A673 (cell line): ENCODE measurements at regions not wholly inside any gene's neighbourhood (a gene's known extent, or its start where the extent isn't known, plus 50 kb on each side); places are given as distances from the start of the nearest gene placed in this dataset.

Experiments
- EZH2 ChIP-seq: fragments of 200-600 bp; sonication (generic); IDR thresholded peaks from 2 replicates; pipeline ENCODE4 v1.6.1; 2017; ENCODE audit warnings: borderline replicate concordance, low read depth, mild to moderate bottlenecking, mixed read lengths, antibody characterized with exemption, low read length; ENCODE audit not compliant: poor library complexity, severe bottlenecking
- TF ChIP-seq, protein P1 (sequence below): fragments of 300-800, 200-600 bp; sonication (generic); conservative IDR thresholded peaks from 2 replicates; pipeline ENCODE4 v1.5.1; 2017; ENCODE audit warnings: low read depth, mild to moderate bottlenecking, antibody characterized with exemption, low read length, moderate library complexity, mixed read lengths

DNA sequence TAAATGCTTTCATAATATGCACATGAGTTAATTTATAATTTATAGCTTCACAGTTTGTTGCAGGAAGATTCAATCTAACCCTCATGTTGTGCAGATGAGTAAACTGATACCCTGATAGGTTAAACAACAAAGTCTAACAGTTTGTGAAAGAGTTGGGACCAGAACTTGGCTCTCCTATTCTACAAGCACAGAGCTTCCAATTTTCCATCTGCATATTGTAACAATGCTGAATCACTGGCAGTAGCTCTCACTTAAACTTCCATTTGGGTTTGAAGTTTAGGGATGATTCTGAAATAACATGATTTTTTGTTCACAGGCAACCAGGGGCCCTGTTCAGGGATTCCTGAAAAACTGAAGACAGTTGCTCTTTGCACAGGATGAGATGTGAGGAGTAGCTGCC is 179.3 kb downstream of the XPNPEP1 start:
- TF ChIP-seq, protein P1, sequence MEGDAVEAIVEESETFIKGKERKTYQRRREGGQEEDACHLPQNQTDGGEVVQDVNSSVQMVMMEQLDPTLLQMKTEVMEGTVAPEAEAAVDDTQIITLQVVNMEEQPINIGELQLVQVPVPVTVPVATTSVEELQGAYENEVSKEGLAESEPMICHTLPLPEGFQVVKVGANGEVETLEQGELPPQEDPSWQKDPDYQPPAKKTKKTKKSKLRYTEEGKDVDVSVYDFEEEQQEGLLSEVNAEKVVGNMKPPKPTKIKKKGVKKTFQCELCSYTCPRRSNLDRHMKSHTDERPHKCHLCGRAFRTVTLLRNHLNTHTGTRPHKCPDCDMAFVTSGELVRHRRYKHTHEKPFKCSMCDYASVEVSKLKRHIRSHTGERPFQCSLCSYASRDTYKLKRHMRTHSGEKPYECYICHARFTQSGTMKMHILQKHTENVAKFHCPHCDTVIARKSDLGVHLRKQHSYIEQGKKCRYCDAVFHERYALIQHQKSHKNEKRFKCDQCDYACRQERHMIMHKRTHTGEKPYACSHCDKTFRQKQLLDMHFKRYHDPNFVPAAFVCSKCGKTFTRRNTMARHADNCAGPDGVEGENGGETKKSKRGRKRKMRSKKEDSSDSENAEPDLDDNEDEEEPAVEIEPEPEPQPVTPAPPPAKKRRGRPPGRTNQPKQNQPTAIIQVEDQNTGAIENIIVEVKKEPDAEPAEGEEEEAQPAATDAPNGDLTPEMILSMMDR: no peak
- no peak for TF ChIP-seq EZH2
